ENCODE measurements at regions not wholly inside any gene's neighbourhood (a gene's known extent, or its start where the extent isn't known, plus 50 kb on each side); places are given as distances from the start of the nearest gene placed in this dataset.

GRCh38 chr15:35161694-35162093 is 76.6 kb upstream of the NANOGP8 start:
- ATAC-seq, result no peak
- H3K27ac Mint-ChIP-seq, result no peak overlapping the region

More at GRCh38 chr15:35161694-35162093, 76.6 kb upstream of the NANOGP8 start:
- Mint-ChIP-seq H3K4me1 (peaks cover 7% of the 10 kb centered on the region; the same call in 2 of the 3 replicates), H3K9me3 (no peaks in the 10 kb centered on the region), H3K27me3 (ENCODE audit: insufficient read depth, low read depth, poor library complexity) (no peaks in the 10 kb centered on the region), H3K36me3 (ENCODE audit: low read depth) (no peaks in the 10 kb centered on the region), H3K4me3 (no peak overlapping the region)
- Histone ChIP-seq H3K79me2 (replicated peaks; ENCODE audit: insufficient read depth) (no peaks in the 10 kb centered on the region), H3K27me3 (ENCODE audit: insufficient read depth) (no peaks in the 10 kb centered on the region), H3K4me2 (no peak overlapping the region), H3K27ac (ENCODE audit: low read depth) (no peak overlapping the region), H3K36me3 (ENCODE audit: insufficient read depth) (no peaks in the 10 kb centered on the region; the same call in 1 of the 2 replicates), H3K4me1 (ENCODE audit: insufficient read depth) (no peaks in the 10 kb centered on the region), H2AFZ (no peak overlapping the region), H4K20me1 (replicated peaks; ENCODE audit: insufficient read depth) (no peaks in the 10 kb centered on the region), H3K9me2 (ENCODE audit: insufficient read depth) (no peaks in the 10 kb centered on the region; the same call in 1 of the 2 replicates), H3K4me3 (no peak overlapping the region), H3F3A (replicated peaks; ENCODE audit: low read depth) (no peaks in the 10 kb centered on the region)
- DNase-seq (ENCODE audit: low spot score), result no peak
- no peak for TF ChIP-seq ETS1 (IDR thresholded peaks at IDR 0.05)
- TF ChIP-seq CREB1 (CRISPR knock-in tag; IDR thresholded peaks at IDR 0.05; ENCODE audit: low read depth), result no peak
- TF ChIP-seq POLR2AphosphoS5 (IDR thresholded peaks at IDR 0.05; ENCODE audit: low read depth), result no peak
- no peak for TF ChIP-seq ZNF114 (CRISPR knock-in tag; IDR thresholded peaks at IDR 0.05)
- TF ChIP-seq NANOG (IDR thresholded peaks at IDR 0.05; ENCODE audit: borderline replicate concordance), result no peak
- TF ChIP-seq JUNB (IDR thresholded peaks at IDR 0.05; ENCODE audit: unreplicated experiment), result no peak
- no peak for TF ChIP-seq CTCF (conservative IDR thresholded peaks at IDR 0.05; ENCODE audit: low read depth in 2 of 2)
- TF ChIP-seq EZH2phosphoT487 (IDR thresholded peaks at IDR 0.05; ENCODE audit: unreplicated experiment), result no peak
- no peak for TF ChIP-seq EZH2 (IDR thresholded peaks at IDR 0.05; ENCODE audit: low read depth, unreplicated experiment)
- TF ChIP-seq ZNF462 (CRISPR knock-in tag; IDR thresholded peaks at IDR 0.05), result no peak
- no peak for TF ChIP-seq REST (IDR thresholded peaks at IDR 0.05; ENCODE audit: unreplicated experiment)
- no peak for TF ChIP-seq ZNF331 (CRISPR knock-in tag; IDR thresholded peaks at IDR 0.05; ENCODE audit: low read depth)
- no peak for TF ChIP-seq STAT1 (IDR thresholded peaks at IDR 0.05; ENCODE audit: unreplicated experiment)
